GM04503 (cell line): ENCODE measurements at regions not wholly inside any gene's neighbourhood (a gene's known extent, or its start where the extent isn't known, plus 50 kb on each side); places are given as distances from the start of the nearest gene placed in this dataset.
A peak's percentile ranks its signal among the peaks of the same experiment; 100 is the strongest.
"Not testable (repeated sequence)": the region's sequence is repeated elsewhere in the genome, so short reads cannot be mapped to it uniquely, and the experiment has no call there.

ENCODE experiments used
- DNase-seq: peaks from one replicate; pipeline ENCODE4 v3.0.0-alpha.2; 2012; ENCODE audit warnings: low read depth

- DNase-seq = no peak
Observed at GRCh38 chr9:88280816-88281382, 107.3 kb upstream of the SPIN1 start.

DNA sequence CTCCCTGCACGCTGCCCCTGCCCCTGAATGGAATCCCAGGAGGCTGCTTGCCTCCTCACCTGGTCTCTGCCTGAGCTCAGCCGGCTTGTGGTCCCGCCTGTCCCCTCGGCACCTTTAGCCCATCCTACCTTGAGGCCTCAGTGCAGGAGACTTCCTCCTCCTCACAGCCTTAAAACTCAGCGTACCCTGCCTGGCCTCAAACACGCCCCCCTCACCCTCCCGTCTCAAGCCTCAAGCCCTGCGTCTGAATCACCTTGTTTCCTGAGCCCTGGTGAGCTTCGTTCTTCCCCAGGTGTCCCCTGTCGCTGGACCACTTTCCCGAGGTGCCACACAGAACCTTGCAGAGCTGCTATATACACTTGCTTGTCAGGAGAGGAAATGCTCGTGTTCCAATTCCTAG is 110.2 kb upstream of the SPIN1 start:
- no peak for DNase-seq

DNA sequence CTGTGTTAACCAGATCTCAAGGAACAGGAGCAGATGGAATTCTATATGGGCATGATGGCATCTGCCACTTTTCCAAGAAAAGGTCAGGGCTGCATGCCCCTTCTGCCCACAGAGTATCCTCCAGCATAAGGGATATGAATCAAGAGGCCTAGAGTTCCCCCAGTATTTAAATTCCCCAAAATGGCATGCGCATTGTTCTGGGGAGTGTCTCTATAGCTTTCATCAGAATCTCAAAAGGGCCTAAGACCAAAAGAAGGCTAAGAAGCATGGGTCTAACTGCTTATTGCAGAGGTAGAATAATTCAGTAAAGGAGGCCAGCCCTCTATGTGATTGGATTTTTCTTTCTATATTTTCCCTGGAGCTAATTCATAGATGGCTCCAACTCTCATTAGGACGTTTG is 114.2 kb upstream of the SPIN1 start:
- DNase-seq = no peak

- DNase-seq = no peak
Observed at GRCh38 chr9:88272986-88273385, 115.3 kb upstream of the SPIN1 start.

GRCh38 chr9:88270413-88270812 is 117.8 kb upstream of the SPIN1 start:
- no peak for DNase-seq

DNA sequence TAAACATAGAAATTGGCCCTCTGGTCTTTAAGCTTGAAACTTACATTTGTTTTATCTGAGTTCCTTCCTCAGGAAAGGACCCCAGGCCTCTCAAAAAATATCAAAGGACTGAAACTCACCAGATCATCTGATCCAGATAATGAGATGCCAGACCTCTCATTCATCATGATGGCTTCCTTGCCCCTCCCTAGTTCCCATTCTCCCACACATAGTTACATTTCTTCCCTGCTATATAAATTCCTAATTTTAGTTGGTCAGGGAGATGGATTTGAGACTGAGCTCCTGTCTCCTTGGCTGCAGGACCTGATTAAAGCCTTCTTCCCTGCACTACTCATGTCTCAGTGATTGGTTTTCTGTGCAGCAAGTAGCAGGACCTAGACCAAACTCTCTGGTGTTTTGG is 119.4 kb upstream of the SPIN1 start:
- peak; percentile 35 for DNase-seq

GRCh38 chr9:88267283-88267682 is 121.0 kb upstream of the SPIN1 start:
- no peak for DNase-seq

DNA sequence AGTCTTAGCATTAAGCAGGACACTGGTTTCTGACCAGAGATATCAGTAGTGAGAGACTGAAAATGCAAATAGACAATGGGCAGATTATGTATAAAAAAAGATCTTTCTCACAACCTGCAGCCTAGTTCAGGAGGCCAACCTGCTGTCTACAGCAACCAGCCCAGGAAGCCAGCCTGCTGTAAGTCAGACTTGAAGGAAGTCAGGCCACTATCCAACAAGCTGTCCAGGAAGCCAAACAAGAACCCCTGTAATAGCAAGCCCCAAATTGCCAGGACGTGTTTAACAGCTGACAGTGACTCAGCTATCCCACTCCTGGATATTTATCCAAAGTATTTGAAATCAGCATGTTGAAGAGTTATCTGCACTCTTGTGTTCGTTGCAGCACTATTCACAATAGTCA is 121.8 kb upstream of the SPIN1 start:
- no peak for DNase-seq

DNA sequence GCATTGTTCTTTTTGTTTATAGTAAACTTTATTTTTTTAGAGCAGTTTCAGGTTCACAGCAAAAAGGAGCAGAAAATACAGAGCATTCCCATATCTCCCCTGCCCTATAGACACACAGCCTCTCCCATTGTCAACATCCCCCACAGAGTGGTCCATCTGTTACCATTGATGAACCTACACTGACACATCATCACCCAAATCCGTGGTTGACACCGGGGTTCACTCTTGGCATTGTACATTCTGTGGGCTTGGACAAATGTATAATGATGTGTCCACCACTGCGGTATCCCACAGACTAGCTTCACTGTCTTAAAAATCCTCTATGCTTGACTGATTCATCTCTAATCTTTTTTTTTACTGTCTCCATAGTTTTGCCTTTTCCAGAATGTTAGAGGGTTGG is 120.7 kb upstream of the SPATA31C2 start:
- no peak for DNase-seq

- peak; percentile 23 for DNase-seq
Observed at GRCh38 chr9:88258601-88259000, 120.3 kb upstream of the SPATA31C2 start.

- DNase-seq = peak; percentile 61
Observed at GRCh38 chr9:88258024-88258423, 119.7 kb upstream of the SPATA31C2 start.

GRCh38 chr9:88256216-88256615 is 117.9 kb upstream of the SPATA31C2 start:
- DNase-seq = no peak

- DNase-seq = not testable (repeated sequence)
Observed at GRCh38 chr9:88255806-88256205, 117.5 kb upstream of the SPATA31C2 start.

DNA sequence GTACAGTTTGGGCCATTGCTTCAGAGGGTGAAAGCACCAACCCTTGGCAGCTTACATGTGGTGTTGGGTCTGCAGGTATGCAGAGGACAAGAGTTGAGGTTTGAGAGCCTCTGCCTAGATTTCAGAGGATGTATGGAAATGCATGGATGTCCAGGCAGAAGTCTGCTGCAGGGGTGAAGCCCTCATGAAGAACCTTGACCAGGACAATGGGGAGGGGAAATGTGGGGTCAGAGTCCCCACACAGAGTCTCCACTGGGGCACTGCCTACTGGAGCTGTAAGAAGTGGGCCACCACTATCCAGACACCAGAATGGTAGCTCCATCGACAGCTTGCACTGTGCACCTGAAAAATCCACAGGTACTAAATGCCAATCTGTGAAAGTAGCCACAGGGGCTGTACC is 113.6 kb upstream of the SPATA31C2 start:
- no peak for DNase-seq

- no peak for DNase-seq
Observed at GRCh38 chr9:88243736-88244135, 105.5 kb upstream of the SPATA31C2 start.

GRCh38 chr9:88242879-88243278 is 104.6 kb upstream of the SPATA31C2 start:
- no peak for DNase-seq

DNA sequence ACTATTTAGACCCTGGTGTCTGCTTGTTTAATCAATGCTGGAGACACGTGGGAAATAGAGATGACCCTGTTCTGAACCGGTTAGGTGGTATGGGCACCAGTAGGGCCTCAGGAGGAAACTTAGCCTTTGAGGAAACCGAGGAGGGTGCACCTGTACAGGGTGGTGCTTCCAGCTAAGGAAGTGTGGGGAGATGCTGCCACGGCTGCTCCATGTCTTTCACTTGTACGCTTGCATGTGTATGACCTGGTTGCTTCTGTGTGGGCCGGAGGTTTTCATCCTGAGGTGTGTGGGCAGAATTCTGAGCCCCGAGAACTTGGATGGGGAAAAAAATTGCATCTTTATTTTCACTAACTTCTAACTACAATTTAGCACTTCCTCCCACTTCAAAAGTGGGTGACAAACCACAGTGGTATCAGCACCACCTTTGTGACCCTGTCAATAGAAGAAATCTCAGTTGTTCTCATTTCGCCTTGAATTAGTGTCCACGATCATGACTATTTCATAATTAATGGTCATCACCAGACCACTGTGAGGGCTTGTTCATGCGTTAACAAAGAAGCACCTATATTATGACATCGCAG is 99.8 kb upstream of the SPATA31C2 start:
- DNase-seq = no peak

GRCh38 chr9:88237479-88237961 is 99.2 kb upstream of the SPATA31C2 start:
- no peak for DNase-seq

DNA sequence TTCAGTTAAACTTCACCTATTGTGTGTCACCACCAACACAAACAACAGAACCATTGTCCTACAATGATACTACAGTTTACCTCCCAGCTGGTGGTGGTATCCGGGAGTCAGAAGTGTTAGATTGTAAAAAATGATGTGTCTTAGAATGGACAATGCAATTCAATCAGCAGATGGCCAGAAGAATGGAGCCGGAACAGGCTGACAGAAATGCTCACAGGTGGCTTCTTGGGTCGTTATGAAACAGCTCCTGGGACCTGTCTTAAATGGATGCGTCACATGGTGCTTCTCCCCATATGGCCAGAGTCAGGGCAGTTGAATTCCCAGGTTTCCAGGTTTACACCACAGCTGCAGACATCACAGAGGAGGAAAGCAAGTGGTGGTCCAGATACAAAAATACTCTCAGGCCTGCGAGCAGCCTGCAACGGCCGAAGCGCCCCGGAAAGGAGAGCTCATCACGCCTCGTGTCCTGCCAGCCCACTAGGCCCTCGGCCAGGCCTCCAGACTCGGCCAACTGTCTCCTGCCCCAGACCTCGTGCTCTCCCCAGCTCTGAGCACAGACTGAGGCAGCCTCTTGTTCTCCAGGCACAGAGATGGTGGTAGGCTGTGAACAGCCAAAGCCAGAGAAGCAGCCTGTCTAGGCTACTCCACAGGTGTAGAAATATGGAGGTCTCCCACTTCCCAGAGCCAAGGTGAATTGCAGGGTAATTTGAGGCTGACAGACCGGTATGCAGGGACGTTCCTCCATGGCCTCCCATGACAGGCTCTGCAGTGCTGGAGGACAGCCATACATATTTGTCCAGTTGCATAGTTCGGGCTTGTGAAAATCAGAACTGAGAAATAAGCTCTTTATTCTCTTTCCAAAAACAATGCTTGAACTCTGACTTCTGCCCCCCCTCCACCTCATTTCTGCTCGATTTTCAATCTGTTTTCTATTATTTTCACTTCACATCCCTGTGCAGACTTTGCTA is 98.5 kb upstream of the SPATA31C2 start:
- peak; percentile 56 for DNase-seq

- no peak for DNase-seq
Observed at GRCh38 chr9:88235615-88236014, 97.3 kb upstream of the SPATA31C2 start.

DNA sequence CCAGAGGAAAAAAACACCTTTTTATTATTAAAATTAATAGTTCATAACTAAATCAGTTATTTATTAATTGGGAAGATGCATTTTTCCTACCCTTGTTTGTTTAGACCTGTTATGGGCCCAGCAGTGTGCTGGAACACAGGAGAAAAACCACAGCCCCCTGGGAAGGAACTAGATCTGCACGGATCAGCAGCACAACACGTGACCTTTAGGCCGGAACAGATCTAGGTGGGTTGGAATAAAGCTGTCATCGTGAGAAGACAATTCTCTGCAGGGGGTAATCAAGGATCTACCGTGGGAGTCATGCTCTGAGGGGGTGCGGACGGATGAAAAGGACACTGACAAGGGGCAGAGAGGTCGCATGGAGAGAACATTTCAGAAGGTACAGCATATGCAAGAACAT is 95.8 kb upstream of the SPATA31C2 start:
- no peak for DNase-seq

DNA sequence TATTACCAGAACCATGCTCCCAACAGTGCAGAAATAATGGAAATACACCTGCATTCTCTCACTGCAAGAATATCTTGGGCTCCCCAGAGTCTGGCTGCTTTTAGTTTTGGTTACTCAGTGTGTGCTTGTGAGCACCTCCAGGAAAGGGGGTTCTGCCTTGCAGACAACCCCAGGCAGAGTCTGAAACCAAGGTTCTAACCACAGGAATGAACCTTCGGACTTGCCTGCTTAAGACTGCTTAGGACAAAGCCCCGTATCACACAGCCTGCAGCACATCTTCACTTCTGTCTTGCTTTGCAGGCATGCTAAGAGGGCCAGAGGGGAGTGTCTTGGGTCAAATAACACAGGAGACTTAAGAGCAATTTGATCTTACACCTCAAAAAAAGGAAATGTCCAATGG is 94.8 kb upstream of the SPATA31C2 start:
- DNase-seq = no peak

DNA sequence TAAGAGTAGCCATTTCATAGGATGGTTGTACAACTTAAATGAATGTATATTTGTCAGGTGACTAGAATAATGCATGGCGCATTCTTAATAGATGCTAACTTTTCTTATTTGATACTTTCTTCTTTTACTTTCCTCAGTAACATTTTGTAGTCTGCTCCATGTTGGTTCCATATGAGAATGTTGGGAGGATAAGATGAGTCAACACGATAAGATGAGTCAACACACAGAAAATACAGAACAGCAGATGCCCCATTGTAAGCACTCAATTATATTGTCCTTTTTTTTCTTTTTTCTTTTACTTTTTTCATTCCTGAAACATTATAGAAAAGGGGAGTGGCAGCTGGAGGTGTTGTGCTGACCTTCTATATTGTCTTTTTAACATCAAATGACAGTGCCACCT is 92.3 kb upstream of the SPATA31C2 start:
- DNase-seq = no peak
